Lung (tissue), 11 donors: ENCODE measurements at regions not wholly inside any gene's neighbourhood (a gene's known extent, or its start where the extent isn't known, plus 50 kb on each side); places are given as distances from the start of the nearest gene placed in this dataset.
A peak's percentile ranks its signal among the peaks of the same experiment; 100 is the strongest.

ENCODE experiments used
- ATAC-seq: fragments of 200-7000 bp; cut with Tn5 transposase; one replicate; pipeline ENCODE4 v1.9.1; 2020; ENCODE audit warnings: moderate number of reproducible peaks; ENCODE audit not compliant: insufficient read depth, low FRiP score
- DNase-seq, 3 donors: peaks; one replicate each; pipeline ENCODE4 v3.0.0-alpha.2; 2013 to 2017
- H3K27ac ChIP-seq, 2 donors: one replicate each; pipeline ENCODE4 v1.5.1; 2013; ENCODE audit warnings: mild to moderate bottlenecking in 2 of 2, moderate library complexity in 2 of 2, control low read depth in 1 of 2, inconsistent platforms in 1 of 2, low read depth in 1 of 2, low read length in 1 of 2
- H3K27me3 ChIP-seq, 3 donors: one replicate each; pipeline ENCODE4 v1.5.1; 2013; ENCODE audit warnings: low read length in 2 of 3; ENCODE audit not compliant: control insufficient read depth in 3 of 3, insufficient read depth in 3 of 3
- H3K36me3 ChIP-seq, 4 donors: one replicate each; pipeline ENCODE4 v1.5.1; 2013; ENCODE audit warnings: low read length in 4 of 4, mild to moderate bottlenecking in 1 of 4, moderate library complexity in 1 of 4; ENCODE audit not compliant: control insufficient read depth in 4 of 4, insufficient read depth in 4 of 4
- H3K4me1 ChIP-seq, 5 donors: one replicate each; pipeline ENCODE4 v1.5.1; 2013; ENCODE audit warnings: low read length in 5 of 5, mild to moderate bottlenecking in 2 of 5, moderate library complexity in 1 of 5; ENCODE audit not compliant: control insufficient read depth in 5 of 5, insufficient read depth in 5 of 5
- H3K4me3 ChIP-seq: one replicate; pipeline ENCODE4 v1.5.1; 2013; ENCODE audit warnings: mild to moderate bottlenecking, control low read depth, moderate library complexity
- H3K9ac ChIP-seq, 2 donors: one replicate each; pipeline ENCODE4 v1.5.1; 2013; ENCODE audit warnings: low read length in 2 of 2, control low read depth in 1 of 2; ENCODE audit not compliant: insufficient read depth in 1 of 2
- H3K9me3 ChIP-seq, 4 donors: one replicate each; pipeline ENCODE4 v1.5.1; 2013; ENCODE audit warnings: low read length in 3 of 4, mild to moderate bottlenecking in 1 of 4, moderate library complexity in 1 of 4; ENCODE audit not compliant: control insufficient read depth in 4 of 4, insufficient read depth in 3 of 4
- WGBS, 2 donors: extraction: QIAGEN DNeasy Blood & Tissue Kit; methylation state at CpG; one replicate each; pipeline ENCODE4 v1.1.7; 2013; 5-methylcytosine and 5-hydroxymethylcytosine counted together
- TF ChIP-seq, protein P1 (sequence below): IDR thresholded peaks from 2 replicates; pipeline ENCODE4 v1.5.1; 2012; ENCODE audit warnings: mild to moderate bottlenecking; ENCODE audit errors: control extremely low read depth, extremely low read depth
- donor health status: control.
- donor health status: control.
- donor health status: Bipolar disorder and iron deficiency.
- donor health status: healthy.
- donor health status: DM: yes; HTN: yes; CAD: no.

- WGBS, 2 donors = 70 to 72% methylated on average over 4 of the region's 4 CpGs
- H3K27ac ChIP-seq = no peak overlapping the region
- H3K36me3 ChIP-seq = no peaks in the 10 kb centered on the region
Observed at GRCh38 chr18:4524096-4524495, 69.0 kb upstream of the DLGAP1 start.

DNA sequence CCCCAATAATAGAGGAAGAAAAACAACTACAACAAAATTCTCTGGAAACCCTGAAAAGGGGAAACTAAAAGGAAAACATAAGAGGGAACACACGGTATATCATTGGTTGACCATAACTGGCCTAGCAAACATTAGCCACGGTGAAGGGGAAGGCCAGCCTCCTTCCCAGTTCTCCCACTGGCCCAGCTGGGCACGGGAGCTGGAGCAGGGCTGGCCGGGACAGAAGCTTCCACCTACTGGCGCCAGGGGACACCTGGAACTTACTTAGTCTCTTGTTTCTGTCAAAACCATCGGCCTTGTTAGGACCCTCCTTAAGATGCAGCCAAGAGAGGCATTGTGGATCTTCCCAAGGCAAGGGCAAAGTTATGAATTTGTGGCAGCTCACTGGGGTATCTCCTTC, 56.1 kb upstream of the DLGAP1 start:
- Histone ChIP-seq H3K27ac (no peak overlapping the region), H3K9me3 (peaks cover 0 to 4% (median 0%) of the 10 kb centered on the region in 4 donors), H3K4me3 (no peak overlapping the region), H3K36me3 (no peaks in the 10 kb centered on the region), H3K9ac (no peak overlapping the region), H3K4me1 (no peaks in the 10 kb centered on the region), H3K27me3 (no peaks in the 10 kb centered on the region)
- 83 to 88% methylated on average over 6 of the region's 6 CpGs for whole genome bisulfite sequencing, 2 donors
- DNase-seq = no peak
- no peak for ATAC-seq
- TF ChIP-seq, protein P1, sequence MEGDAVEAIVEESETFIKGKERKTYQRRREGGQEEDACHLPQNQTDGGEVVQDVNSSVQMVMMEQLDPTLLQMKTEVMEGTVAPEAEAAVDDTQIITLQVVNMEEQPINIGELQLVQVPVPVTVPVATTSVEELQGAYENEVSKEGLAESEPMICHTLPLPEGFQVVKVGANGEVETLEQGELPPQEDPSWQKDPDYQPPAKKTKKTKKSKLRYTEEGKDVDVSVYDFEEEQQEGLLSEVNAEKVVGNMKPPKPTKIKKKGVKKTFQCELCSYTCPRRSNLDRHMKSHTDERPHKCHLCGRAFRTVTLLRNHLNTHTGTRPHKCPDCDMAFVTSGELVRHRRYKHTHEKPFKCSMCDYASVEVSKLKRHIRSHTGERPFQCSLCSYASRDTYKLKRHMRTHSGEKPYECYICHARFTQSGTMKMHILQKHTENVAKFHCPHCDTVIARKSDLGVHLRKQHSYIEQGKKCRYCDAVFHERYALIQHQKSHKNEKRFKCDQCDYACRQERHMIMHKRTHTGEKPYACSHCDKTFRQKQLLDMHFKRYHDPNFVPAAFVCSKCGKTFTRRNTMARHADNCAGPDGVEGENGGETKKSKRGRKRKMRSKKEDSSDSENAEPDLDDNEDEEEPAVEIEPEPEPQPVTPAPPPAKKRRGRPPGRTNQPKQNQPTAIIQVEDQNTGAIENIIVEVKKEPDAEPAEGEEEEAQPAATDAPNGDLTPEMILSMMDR = no peak

More at GRCh38 chr18:4524096-4524495, 69.0 kb upstream of the DLGAP1 start:
- Histone ChIP-seq H3K27me3 (no peaks in the 10 kb centered on the region), H3K9me3 (peaks cover 0 to 2% (median 0%) of the 10 kb centered on the region in 4 donors), H3K4me1 (no peaks in the 10 kb centered on the region), H3K4me3 (no peak overlapping the region), H3K9ac (no peak overlapping the region)
- DNase-seq (no peak), ATAC-seq (no peak)
- TF ChIP-seq, protein P1 = no peak

DNA sequence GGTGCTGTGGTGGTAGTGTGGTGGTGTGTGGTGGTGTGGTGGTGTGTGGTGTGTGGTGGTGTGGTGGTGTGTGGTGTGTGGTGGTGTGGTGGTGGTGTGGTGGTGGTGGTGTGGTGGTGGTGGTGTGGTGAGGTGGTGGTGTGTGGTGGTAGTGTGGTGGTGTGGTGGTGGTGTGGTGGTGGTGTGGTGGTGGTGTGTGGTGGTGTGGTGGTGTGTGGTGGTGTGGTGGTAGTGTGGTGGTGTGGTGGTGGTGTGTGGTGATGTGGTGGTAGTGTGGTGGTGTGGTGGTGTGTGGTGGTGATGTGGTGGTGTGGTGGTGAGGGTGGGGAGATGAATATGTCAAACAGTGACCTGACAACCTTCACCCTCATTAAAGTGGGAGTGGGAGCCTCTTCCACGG, 55.6 kb upstream of the DLGAP1 start:
- Histone ChIP-seq H3K9ac (no peak overlapping the region), H3K27ac (no peak overlapping the region), H3K27me3 (no peaks in the 10 kb centered on the region), H3K4me3 (no peak overlapping the region), H3K36me3 (no peaks in the 10 kb centered on the region), H3K4me1 (no peaks in the 10 kb centered on the region), H3K9me3 (peaks cover 0 to 4% (median 0%) of the 10 kb centered on the region in 4 donors)
- TF ChIP-seq, protein P1 = no peak
- ATAC-seq (no peak), DNase-seq (peak in 2 of 3 donors; percentile 0 to 24)
- 90 to 97% methylated on average over 1 of the region's 1 CpG for WGBS, 2 donors

DNA sequence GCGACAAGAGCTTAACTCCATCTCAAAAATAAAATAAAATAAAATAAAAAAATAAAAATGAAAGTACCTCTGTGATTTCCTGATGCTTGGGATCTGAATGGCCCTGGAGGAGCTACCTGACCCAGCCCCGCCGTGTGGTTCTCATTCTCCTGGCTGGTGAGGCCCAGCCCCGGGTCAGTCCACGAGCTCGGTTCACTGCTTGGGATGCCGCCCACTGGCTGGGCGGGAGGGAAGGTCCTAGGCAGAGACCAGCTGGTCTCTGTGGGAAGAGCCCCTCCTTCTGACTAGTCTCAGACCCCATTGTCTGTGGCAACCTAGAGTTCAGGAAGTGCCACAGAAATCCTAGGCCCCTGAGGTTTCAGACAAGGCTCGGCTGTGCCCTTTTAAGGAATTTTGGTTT, 55.1 kb upstream of the DLGAP1 start:
- WGBS, 2 donors = 91 to 95% methylated on average over 9 of the region's 9 CpGs
- Histone ChIP-seq H3K36me3 (no peaks in the 10 kb centered on the region), H3K9me3 (peaks cover 0 to 4% (median 0%) of the 10 kb centered on the region in 4 donors), H3K27me3 (no peaks in the 10 kb centered on the region), H3K9ac (no peak overlapping the region), H3K27ac (no peak overlapping the region), H3K4me3 (no peak overlapping the region), H3K4me1 (no peaks in the 10 kb centered on the region)
- TF ChIP-seq, protein P1 = no peak
- ATAC-seq (no peak), DNase-seq (no peak)
